ENCODE measurements at regions not wholly inside any gene's neighbourhood (a gene's known extent, or its start where the extent isn't known, plus 50 kb on each side); places are given as distances from the start of the nearest gene placed in this dataset.

DNA sequence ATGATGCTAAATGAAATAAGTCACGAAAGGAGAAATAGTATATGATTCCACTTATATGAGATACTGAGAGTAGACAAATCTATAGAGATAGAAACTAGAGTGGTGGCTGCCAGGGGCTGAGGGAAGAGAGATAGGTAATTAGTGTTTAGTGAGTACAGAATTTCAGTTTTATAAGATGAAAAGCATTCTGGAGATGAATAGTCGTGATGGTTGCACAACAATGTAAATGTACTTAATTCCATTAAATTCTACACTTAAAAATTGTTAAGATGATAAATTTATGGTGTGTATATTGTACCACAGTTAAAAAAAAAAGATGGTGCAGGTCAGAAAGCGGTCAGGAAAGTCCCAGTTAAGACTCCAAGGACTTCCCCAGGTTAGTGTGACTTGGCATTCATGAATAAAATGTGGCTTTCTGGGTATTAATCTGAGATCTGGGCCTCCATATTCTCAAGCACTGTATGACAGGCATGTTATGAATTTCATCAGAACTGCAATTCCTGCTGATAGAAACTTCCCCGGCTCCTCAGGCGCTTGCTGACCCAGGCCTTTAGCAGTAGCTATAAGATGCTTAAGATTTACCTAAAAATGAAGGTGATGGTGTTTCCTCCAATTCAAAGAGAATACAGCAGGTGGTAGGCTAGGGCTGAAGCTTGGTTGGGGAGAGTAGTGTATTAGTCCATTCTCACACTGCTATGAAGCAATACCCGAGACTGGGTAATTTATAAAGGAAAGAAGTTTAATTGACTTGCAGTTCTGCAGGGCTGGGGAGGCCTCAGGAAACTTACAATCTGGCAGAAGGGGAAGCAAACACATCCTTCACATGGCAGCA is 115.3 kb upstream of the SOX9 start:
- DNase-seq = no peak

DNA sequence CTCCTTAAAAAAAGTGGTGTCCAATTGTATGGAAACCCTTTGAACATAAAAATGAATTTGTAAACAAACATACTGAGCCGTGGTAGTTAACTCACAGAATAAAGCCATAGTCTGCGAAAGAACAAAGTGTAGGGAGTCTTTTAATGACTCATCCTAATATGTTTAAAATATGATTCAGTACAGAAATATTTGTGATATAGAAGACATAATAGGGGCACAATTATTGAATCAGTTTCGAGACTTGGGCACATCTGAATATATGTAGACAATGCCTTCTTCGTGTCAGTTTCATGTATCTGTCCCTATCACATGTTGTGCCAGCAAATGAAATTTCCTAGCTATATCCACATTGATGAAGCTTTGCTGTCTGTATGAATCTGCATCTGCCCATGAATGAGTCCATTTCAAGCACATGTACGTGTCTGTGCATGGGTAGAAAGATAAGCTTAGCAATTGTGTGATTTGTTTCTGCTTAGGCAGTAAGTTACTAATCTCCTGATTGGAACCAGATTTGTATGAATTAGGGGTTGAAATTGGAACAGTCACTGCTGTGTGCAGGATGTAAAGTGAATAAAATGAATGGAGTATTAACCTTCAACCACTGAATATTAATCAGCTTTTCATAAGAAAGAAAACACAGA is 112.5 kb upstream of the SOX9 start:
- no peak for DNase-seq

GRCh38 chr17:72011561-72011960 is 109.3 kb upstream of the SOX9 start:
- DNase-seq = no peak

DNA sequence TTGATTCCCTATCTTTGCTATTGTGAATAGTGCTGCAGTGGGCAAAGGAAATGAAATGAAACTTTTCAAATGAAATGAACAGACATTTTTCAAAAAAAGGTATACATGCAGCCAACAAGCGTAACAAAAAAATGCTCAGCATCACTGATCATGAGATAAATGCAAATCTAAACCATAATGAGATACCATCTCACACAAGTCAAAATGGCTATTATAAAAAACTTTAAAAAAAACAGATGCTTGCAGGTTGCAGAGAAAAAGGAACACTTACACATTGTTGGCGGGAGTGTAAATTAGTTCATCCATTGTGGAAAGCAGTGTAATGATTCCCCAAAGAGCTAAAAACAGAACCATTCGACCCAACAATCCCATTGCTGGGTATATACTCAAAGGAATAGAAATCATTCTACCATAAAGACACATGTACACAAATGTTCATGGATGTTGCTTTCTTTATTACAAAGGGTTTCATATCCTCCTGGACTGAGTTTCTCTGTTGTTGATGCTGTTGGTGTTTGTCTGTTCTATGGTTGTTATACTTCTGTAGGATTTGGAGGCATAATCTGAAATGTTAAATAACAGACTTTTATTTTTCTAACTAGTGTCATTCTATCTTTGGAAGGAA is 99.3 kb upstream of the SOX9 start:
- DNase-seq = no peak

GRCh38 chr17:72022328-72023275 is 98.2 kb upstream of the SOX9 start:
- no peak for DNase-seq

- DNase-seq = no peak
Measured at GRCh38 chr17:72024457-72024856, 96.4 kb upstream of the SOX9 start.

- DNase-seq = no peak
Measured at GRCh38 chr17:72025113-72025512, 95.7 kb upstream of the SOX9 start.

DNA sequence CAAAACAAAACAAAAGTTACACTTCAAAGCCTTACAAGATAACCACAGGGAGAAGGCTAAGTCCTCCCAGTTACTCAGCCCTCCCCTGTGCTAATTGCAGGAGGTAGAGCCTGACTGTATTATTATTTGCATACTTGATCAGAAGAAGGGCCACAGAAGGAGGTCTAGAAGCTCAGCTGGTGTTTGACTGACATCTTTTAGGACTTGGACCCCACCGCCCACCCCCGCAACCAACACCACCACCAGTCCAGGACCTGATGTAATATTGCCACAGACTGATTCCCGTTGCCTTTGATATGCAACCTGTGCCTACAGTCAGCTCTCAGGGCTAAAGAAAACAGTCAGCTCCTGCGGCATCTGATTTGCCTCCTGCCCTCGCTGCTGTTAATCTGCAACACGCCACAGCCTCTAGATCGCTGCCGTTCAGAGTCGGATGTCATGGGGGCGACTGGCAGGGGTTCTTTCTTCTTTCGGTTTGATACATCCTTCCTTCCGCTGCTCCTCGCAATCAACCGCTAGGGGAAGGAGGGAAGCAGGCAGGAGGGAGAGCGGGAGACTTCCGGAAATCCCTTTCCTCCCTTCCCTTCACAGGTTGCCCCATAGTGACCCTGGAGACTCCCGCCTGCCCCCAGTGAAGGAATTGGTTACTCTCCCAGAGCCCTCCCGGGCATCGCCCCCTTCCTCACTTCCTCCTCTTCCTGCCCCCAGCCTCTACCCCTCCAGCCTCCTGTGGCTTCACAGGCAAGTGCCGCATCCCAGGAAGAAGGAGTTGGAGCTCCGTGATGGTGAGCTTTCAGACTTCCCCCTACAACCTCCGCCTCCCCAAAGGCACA is 90.5 kb upstream of the SOX9 start:
- peak in 7 of 14 donors; percentile 18 to 62 (median 49) for DNase-seq

- DNase-seq = no peak
Measured at GRCh38 chr17:72031219-72031884, 89.5 kb upstream of the SOX9 start.

DNA sequence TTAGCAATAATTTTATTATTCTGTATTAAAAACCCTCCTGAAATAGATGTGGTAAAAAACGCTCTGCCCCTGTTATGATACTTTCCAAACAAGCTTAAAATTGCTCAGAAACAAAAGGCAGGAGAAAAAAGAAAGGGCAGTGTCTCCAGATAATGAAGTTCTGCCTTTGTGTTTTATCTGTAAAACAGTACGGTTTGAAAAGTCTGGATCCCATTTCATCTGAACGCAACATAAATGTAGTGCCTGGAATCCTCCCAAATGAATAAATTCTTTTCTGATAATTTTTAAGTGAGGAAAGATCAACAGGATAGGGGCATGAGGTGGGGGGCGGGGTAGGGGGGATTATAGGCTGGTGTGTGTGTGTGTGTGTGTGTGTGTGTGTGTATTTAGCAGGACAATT is 87.5 kb upstream of the SOX9 start:
- DNase-seq = no peak

DNA sequence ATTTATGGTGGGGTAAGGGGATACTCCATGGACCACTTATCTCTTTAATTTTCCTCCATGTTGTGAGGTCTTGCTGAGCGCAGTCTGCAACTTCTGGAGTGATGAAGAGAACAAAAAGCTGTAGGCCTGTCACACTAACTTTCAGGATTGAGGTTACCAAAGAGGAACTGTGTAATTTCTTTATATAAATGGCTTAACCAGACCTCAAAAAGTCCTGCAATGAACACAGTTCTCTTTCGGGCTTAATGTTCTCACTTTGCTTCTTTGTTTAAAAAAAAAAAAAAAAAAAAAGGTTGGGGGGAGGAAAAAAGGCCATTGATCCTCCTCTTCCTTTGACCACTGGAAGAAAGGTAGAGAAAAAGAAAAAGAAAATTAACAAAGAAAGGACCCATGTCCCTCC is 86.8 kb upstream of the SOX9 start:
- DNase-seq = no peak

GRCh38 chr17:72038427-72038826 is 82.4 kb upstream of the SOX9 start:
- no peak for DNase-seq

DNA sequence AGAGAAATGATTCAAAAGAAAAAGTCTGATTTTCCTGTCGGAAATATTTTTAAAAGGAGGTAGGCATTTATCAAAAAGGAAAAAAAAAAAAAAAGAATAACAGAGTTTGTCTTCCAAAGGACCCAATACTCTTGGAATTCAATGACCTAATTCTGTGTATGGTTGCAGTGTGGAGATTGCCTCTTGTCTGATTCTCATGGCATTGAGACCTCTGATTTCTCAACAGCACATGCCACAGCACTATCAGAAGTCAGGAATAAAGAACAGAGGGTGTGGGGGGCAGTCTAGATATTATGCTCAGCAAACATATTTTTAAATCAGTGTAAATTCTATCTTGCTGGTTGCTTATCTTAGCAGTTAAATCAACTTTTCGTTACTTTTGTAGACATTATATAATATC is 81.3 kb upstream of the SOX9 start:
- DNase-seq = no peak

DNA sequence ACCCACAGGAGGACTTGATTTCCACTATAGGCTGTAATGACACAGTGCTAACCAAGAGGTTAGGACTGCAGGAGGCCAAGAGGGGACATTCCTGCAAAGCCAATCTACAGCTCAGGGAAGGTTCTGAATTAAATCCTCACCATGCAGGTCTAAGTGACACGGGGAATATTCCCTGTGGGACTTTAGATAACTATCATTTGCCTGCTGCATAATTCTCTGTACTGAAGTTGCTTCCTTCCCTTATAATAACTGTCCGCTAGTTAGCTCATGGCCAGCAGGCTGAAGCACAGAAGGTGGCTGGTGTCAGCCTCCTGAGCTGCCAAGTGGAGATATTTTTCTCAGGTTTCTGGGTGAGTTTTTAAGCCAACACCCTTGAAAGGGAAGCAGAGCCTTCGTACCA is 74.6 kb upstream of the SOX9 start:
- DNase-seq = no peak

GRCh38 chr17:72046643-72047612 is 73.9 kb upstream of the SOX9 start:
- no peak for DNase-seq

- no peak for DNase-seq
Measured at GRCh38 chr17:72049914-72050313, 70.9 kb upstream of the SOX9 start.

DNA sequence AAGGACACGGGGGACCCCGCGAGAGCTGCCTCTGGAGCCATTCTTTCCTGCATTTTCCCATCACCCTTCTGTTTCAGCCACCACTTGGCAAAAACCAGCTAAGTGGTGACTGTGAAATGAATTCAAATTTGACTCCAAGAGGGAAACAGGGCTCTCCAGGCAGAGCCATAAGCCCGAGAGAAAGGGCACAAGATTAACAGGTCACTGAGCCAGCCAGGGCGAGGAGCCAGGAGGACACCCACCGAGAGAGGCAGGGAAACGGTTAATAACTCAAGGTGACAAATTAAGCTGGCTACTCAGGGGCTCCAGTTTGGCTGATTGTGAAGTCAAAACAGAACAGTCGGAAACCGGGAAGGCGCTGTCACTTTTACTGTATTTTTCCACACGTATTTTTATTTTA is 67.8 kb upstream of the SOX9 start:
- DNase-seq = peak in 2 of 14 donors; percentile 1 to 19

- peak in 3 of 14 donors; percentile 9 to 15 (median 11) for DNase-seq
Measured at GRCh38 chr17:72053449-72053848, 67.4 kb upstream of the SOX9 start.

GRCh38 chr17:72056155-72056554 is 64.7 kb upstream of the SOX9 start:
- DNase-seq = no peak

Measured in C1 segment of cervical spinal cord (tissue), 14 donors.